HUES64 (cell line): ENCODE measurements at regions not wholly inside any gene's neighbourhood (a gene's known extent, or its start where the extent isn't known, plus 50 kb on each side); places are given as distances from the start of the nearest gene placed in this dataset.
A peak's percentile ranks its signal among the peaks of the same experiment; 100 is the strongest.

Source experiments
- H3K27ac ChIP-seq: 2 replicates; pipeline ENCODE4 v1.7.0; 2013; ENCODE audit warnings: low read depth, low read length, inconsistent platforms
- H3K27me3 ChIP-seq: 2 replicates; pipeline ENCODE4 v1.6.1; 2013; ENCODE audit warnings: mild to moderate bottlenecking, low read length; ENCODE audit not compliant: insufficient read depth
- H3K36me3 ChIP-seq: 2 replicates; pipeline ENCODE4 v1.6.1; 2013; ENCODE audit warnings: mild to moderate bottlenecking, low read length; ENCODE audit not compliant: insufficient read depth
- H3K4me1 ChIP-seq: 2 replicates; pipeline ENCODE4 v1.6.1; 2013; ENCODE audit warnings: mild to moderate bottlenecking, low read length, moderate library complexity; ENCODE audit not compliant: insufficient read depth
- H3K4me3 ChIP-seq: 2 replicates; pipeline ENCODE4 v1.5.1; 2013; ENCODE audit warnings: mild to moderate bottlenecking, low read length, moderate library complexity
- H3K9ac ChIP-seq: 2 replicates; pipeline ENCODE4 v1.6.1; 2013; ENCODE audit warnings: mild to moderate bottlenecking, low read depth, low read length
- H3K9me3 ChIP-seq: 2 replicates; pipeline ENCODE4 v1.6.1; 2013; ENCODE audit warnings: low read depth, low read length; ENCODE audit not compliant: insufficient read depth
- WGBS: fragments of 150-250, 120-280 bp; methylation state at CpG from one replicate; pipeline ENCODE4 v1.1.7; 2013; ENCODE audit warnings: missing lambda C conversion rate; 5-methylcytosine and 5-hydroxymethylcytosine counted together

DNA sequence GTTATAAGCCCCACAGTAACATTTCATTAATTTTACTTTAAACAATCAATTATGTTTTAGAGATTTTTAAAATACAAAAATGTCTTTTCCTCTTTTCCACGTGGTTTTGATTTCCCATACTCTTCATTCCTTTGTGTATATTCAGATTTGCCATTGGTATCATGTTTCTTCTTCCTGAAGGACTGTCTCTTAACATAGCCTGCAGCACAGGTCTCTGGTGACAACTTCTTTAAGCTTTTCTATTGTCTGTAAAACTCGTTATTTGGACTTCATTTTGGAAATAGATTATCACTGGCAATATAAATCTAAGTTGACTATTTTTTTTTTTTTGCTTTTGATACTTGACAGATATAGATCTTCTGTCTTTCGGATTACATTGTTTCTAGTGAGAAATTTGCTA, 115.2 kb upstream of the KLHL29 start:
- no peak overlapping the region for H3K27ac ChIP-seq
- 75% methylated on average over 3 of the region's 3 CpGs for WGBS
- H3K9ac ChIP-seq, result no peak overlapping the region

DNA sequence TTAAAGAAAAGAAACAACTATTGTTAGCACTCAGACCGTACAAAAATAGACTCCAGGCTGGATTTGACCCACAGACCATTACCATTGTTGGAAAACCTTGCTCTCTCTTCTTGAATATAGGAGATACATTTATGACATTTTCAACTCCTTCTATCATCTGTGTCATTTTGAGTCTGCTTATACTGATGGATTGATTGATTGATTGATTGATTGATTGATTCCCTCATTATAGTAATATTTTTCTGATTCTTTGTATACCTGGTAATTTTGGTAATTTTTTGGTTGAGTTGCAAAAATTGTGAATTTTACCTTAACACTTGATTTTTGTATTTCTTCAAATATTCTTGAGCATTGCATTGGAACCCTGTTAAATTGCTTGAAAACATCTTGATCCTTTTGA, 114.2 kb upstream of the KLHL29 start:
- Histone ChIP-seq H3K27ac (no peak overlapping the region), H3K4me1 (no peaks in the 10 kb centered on the region; the same call in 1 of the 2 replicates), H3K36me3 (no peaks in the 10 kb centered on the region), H3K9me3 (no peaks in the 10 kb centered on the region), H3K4me3 (no peak overlapping the region), H3K9ac (no peak overlapping the region), H3K27me3 (no peaks in the 10 kb centered on the region)
- WGBS, result 100% methylated on average over 1 of the region's 1 CpG

More for the DNA sequence above, 115.2 kb upstream of the KLHL29 start:
- Histone ChIP-seq H3K4me1 (no peaks in the 10 kb centered on the region; the same call in 1 of the 2 replicates), H3K9me3 (no peaks in the 10 kb centered on the region), H3K4me3 (no peak overlapping the region), H3K36me3 (no peaks in the 10 kb centered on the region), H3K27me3 (no peaks in the 10 kb centered on the region)

DNA sequence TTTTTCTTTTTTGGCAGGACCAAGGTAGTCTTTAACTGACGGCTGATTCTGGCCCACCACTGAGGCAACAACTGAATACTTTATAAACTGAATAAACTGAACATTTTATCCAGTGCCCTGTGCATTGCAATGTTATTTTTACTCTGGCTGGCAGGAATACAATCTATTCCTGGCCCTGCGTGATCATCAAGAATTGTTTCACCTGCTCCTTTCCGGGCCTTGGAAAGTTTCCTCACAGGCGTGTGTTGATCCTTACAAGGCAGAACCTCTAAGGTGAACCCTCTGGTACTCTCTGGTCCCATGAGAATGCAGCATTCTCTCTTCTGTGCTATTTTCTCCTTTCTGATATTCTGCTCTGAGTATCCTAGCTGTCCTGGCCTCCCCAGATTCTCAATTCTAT, 113.7 kb upstream of the KLHL29 start:
- Histone ChIP-seq H3K36me3 (no peaks in the 10 kb centered on the region), H3K4me3 (no peak overlapping the region), H3K9me3 (no peaks in the 10 kb centered on the region), H3K27me3 (no peaks in the 10 kb centered on the region), H3K27ac (no peak overlapping the region), H3K9ac (no peak overlapping the region), H3K4me1 (no peaks in the 10 kb centered on the region; the same call in 1 of the 2 replicates)
- WGBS, result 94% methylated on average over 4 of the region's 4 CpGs

DNA sequence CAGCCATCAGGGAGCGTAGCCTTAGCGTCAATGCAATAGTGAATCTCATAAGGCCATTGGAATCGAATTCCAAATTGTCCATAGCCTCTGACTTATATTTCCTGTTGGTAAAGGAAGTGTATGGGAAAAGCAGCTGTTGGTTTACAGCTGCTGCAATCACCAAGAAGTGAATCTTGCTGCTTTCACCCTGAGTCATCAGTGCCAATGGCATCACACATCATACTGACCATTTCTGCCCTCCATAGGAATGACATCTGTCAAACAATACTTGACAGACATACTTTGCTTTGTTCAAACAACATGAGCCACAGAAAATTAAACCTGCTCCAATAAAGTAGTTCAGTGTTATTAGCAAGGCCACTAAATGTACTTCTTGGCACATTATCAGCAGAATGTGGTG, 111.2 kb upstream of the KLHL29 start:
- 95% methylated on average over 3 of the region's 3 CpGs for WGBS

DNA sequence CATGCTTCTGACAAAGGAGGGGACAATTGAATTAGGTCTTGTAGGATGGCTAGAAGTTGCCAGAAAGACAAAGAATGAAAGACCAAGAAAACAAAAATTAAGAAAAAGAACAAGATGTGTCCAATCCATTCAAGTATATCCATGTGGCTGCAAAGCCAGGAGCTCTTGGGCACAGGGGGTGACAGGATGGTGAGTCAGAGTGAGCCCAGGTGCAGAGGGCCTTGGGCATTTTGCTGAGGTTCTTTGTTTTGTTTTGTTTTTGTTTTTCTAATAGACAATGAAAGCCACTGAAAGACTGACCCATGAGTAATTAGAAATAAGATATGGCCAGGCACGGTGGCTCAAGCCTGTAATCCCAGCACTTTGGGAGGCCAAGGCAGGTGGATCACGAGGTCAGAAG, 104.6 kb upstream of the KLHL29 start:
- Histone ChIP-seq H3K27ac (no peak overlapping the region), H3K4me3 (no peak overlapping the region), H3K36me3 (no peaks in the 10 kb centered on the region), H3K4me1 (peaks cover 7% of the 10 kb centered on the region), H3K9ac (no peak overlapping the region), H3K9me3 (no peaks in the 10 kb centered on the region), H3K27me3 (no peaks in the 10 kb centered on the region)
- WGBS, result 90% methylated on average over 2 of the region's 2 CpGs

More for the DNA sequence above, 111.2 kb upstream of the KLHL29 start:
- H3K4me3 ChIP-seq, result no peak overlapping the region
- H3K9me3 ChIP-seq, result no peaks in the 10 kb centered on the region
- no peak overlapping the region for H3K9ac ChIP-seq
- H3K27me3 ChIP-seq, result no peaks in the 10 kb centered on the region
- H3K27ac ChIP-seq, result no peak overlapping the region
- H3K36me3 ChIP-seq, result no peaks in the 10 kb centered on the region
- H3K4me1 ChIP-seq, result no peaks in the 10 kb centered on the region; the same call in 1 of the 2 replicates

DNA sequence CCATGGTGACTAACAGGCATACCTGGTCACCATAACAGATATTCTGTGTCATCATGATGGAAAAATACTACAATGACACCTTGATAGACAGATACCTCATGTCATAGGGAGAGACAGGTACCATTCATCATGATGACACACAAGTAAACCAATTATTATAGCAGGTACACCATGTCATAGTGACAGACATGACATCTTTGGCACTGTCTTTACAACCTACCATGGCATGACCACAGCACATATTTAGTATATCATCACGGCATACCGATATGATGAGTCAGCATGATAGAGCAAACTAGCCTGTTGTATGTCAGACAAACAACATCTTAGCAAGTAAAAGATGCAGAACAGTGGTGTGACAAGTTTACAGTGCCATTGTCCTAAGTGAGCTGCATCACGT, 101.3 kb upstream of the KLHL29 start:
- Histone ChIP-seq H3K9ac (no peak overlapping the region), H3K4me1 (peaks cover 28% of the 10 kb centered on the region), H3K27me3 (no peaks in the 10 kb centered on the region), H3K27ac (no peak overlapping the region), H3K9me3 (no peaks in the 10 kb centered on the region), H3K36me3 (no peaks in the 10 kb centered on the region), H3K4me3 (no peak overlapping the region)
- WGBS, result 97% methylated on average over 3 of the region's 3 CpGs

DNA sequence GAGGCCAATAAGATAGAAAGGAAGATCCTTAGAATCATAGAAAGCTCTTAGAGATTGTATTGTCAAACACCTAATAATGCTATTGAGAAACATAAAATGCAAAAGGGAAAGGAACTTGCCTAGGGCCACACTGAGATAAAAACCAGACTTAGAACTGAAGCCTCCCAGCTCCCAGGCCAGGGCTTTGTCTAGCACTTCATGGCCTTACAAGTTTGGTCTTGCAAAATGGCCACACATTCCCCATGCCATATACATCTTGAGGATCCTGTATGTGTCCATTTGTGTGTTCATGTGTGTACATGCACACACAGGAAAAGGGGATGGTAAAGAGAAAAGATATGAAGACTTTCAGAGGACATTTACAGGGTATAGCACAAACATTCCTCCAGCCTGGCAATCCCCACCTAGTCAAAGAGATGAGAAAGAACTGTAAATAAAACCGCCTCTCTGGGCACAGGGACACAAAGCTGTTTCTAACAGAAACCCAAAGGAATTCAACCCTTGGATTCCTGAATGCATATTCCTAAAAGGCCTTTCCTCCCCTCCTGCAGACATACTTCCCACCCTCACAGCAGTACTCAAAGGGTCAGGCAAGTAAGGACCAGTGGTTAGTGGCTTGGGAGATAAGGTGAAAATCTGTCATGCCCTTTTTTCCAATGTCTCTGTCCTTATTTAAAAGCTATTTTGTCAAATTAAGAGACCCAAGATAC, 99.7 kb upstream of the KLHL29 start:
- Histone ChIP-seq H3K27ac (0 out of 2 replicates have a peak overlapping the region, but pooled peaks have one; percentile 8), H3K36me3 (no peaks in the 10 kb centered on the region), H3K4me3 (no peak overlapping the region), H3K4me1 (peaks cover 28% of the 10 kb centered on the region), H3K9ac (no peak overlapping the region), H3K9me3 (no peaks in the 10 kb centered on the region), H3K27me3 (no peaks in the 10 kb centered on the region)
- 34% methylated on average over 1 of the region's 1 CpG for WGBS

DNA sequence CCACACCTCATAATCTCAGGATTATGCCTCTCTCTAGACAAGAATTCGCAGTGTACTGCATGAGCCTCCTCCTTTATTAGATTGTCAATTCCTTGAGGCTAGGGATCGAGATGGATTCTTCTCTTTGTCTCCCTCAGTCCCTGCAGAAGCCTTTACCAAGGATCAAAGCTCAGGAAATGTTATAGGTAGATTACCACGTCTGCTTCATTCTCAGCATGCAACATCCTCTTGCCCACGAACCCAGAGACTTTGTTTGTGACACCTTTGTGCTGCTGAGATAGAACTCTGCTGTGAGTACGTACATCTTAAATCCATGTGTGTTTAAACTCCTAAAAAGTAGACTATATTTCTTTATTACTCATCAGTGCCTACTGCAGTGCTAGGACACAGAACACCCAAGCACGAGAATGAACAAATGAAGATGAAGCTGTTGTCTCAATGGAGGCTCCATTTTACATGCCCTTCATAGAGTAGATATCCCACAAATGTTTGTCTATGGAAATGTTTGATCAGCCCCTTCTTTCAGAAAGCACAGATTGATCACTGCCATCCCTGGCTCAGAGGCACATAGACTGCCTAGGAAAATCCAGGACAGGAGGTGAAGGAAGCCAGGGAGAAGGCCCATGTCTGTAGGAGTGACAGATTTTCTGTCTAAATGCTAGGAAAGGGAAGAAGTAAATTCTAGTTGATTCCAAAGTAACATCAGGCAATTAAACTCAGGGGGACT, 98.8 kb upstream of the KLHL29 start:
- peaks cover 28% of the 10 kb centered on the region for H3K4me1 ChIP-seq
- no peaks in the 10 kb centered on the region for H3K36me3 ChIP-seq
- H3K9ac ChIP-seq, result no peak overlapping the region; the same call in 1 of the 2 replicates
- no peaks in the 10 kb centered on the region for H3K9me3 ChIP-seq
- H3K27me3 ChIP-seq, result no peaks in the 10 kb centered on the region
- H3K27ac ChIP-seq, result 0 out of 2 replicates have a peak overlapping the region, but pooled peaks have one; percentile 8
- 69% methylated on average over 6 of the region's 6 CpGs for WGBS
- H3K4me3 ChIP-seq, result no peak overlapping the region

DNA sequence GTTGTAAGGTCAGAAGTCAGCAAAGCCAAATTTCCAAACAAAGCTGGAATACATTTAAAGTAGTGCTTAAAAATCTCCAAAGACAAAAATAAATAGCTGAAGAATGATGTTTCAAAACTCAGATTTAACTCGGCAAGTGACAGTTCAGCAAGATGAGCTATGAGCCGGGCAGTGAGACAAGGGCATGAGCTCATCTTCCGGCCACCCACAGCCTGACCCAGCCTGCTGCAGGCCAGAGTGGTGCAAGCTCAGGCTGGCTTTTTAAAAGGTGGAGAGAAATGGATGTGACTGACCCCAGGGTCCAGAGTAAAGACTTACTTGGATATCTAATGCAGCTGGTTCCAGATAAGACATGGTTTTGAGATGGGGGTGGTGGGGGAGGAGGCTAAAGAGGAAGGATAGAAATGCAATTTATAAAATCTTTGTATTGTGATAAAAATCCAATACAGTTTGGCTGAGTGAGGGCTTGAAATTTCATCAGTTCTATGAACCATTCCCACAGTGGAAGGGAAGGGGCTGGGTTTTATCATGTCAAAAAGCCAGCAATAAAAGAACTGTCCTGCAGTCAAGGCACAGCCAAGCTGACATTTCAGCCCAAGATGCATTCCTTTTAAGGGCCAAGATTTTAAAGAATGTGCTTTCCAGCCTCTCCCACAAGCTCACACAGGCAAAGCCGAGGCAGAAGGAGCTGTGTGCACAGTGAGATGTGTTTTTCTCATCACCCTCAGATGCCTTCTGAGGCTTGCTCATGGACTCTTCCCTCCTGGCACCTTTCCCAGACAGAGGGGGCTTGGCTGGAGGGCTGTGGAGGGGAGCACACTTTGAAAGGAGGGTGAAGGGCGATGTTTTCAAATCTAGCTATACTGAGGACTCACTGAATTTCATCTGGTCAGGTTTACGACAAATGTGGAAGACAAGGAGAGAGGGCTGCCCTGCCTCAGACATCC, 97.9 kb upstream of the KLHL29 start:
- H3K27ac ChIP-seq, result no peak overlapping the region
- 80% methylated on average over 6 of the region's 6 CpGs for WGBS
- H3K4me1 ChIP-seq, result peaks cover 28% of the 10 kb centered on the region
- no peaks in the 10 kb centered on the region for H3K9me3 ChIP-seq
- no peaks in the 10 kb centered on the region for H3K27me3 ChIP-seq
- H3K4me3 ChIP-seq, result no peak overlapping the region
- H3K36me3 ChIP-seq, result no peaks in the 10 kb centered on the region
- H3K9ac ChIP-seq, result no peak overlapping the region; the same call in 1 of the 2 replicates

DNA sequence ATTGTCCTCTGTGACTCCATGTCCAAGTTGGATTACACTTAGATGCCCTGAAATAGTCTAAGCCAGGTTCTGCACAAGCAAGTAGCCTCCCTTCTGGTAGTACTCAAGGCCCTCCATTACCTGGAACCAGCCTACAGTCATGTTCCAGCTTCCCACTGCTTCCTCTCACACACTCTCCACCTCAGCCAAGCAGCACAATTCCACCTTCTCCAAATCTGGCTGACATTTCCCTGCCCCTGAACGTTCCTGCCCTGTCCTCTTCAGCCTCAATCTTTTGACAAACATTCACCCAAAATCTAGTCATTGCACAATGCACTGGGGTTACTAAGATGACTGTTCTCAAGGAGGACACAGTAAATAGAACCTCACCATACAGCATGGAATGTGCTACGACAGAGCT, 95.3 kb upstream of the KLHL29 start:
- H3K9ac ChIP-seq, result no peak overlapping the region
- H3K4me1 ChIP-seq, result peaks cover 28% of the 10 kb centered on the region
- H3K9me3 ChIP-seq, result no peaks in the 10 kb centered on the region
- H3K36me3 ChIP-seq, result no peaks in the 10 kb centered on the region
- 95% methylated on average over 2 of the region's 2 CpGs for WGBS
- H3K4me3 ChIP-seq, result no peak overlapping the region
- no peak overlapping the region for H3K27ac ChIP-seq
- no peaks in the 10 kb centered on the region for H3K27me3 ChIP-seq

DNA sequence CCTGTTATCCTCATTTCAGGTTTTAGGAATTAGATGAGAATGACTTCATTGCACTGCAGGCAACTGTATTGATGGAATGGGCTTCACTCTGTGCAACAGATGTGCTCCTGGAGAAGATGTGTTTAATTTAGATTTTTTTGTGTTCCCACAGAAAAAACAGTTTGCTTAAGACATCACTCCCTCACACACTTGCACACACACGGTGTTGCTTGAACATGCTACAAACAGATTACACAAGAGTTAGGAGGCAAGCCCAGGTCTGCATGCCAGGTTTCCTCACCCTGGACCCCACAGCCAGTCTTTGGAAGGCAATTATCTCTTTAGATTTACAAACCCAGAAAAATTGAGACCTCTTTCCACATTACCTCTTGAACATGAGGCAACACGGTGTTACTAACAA, 93.7 kb upstream of the KLHL29 start:
- H3K27me3 ChIP-seq, result no peaks in the 10 kb centered on the region

More for the DNA sequence above, 93.7 kb upstream of the KLHL29 start:
- H3K9me3 ChIP-seq, result no peaks in the 10 kb centered on the region
- no peak overlapping the region for H3K9ac ChIP-seq
- 97% methylated on average over 2 of the region's 2 CpGs for WGBS
- H3K36me3 ChIP-seq, result no peaks in the 10 kb centered on the region
- H3K4me3 ChIP-seq, result no peak overlapping the region
- no peak overlapping the region for H3K27ac ChIP-seq
- H3K4me1 ChIP-seq, result peaks cover 13% of the 10 kb centered on the region
